Skeletal muscle satellite cell (primary cell): ENCODE measurements at regions not wholly inside any gene's neighbourhood (a gene's known extent, or its start where the extent isn't known, plus 50 kb on each side); places are given as distances from the start of the nearest gene placed in this dataset.
"Not testable (repeated sequence)": the region's sequence is repeated elsewhere in the genome, so short reads cannot be mapped to it uniquely, and the experiment has no call there.

ENCODE experiments used
- H3K27me3 ChIP-seq: 2 replicates; pipeline ENCODE4 v1.7.0; 2013; ENCODE audit warnings: low read length; ENCODE audit not compliant: control insufficient read depth, insufficient read depth
- H3K36me3 ChIP-seq: 2 replicates; pipeline ENCODE4 v1.7.0; 2013; ENCODE audit warnings: mild to moderate bottlenecking, control low read depth, low read length; ENCODE audit not compliant: insufficient read depth
- H3K4me1 ChIP-seq: 2 replicates; pipeline ENCODE4 v1.7.0; 2013; ENCODE audit warnings: low read length; ENCODE audit not compliant: control insufficient read depth, insufficient read depth
- H3K4me2 ChIP-seq: 2 replicates; pipeline ENCODE4 v1.7.0; 2013; ENCODE audit warnings: mild to moderate bottlenecking, low read length
- H3K4me3 ChIP-seq: 2 replicates; pipeline ENCODE4 v1.7.0; 2013; ENCODE audit warnings: low read length
- H3K9ac ChIP-seq: 2 replicates; pipeline ENCODE4 v1.7.0; 2013; ENCODE audit warnings: mild to moderate bottlenecking, low read depth, low read length, moderate library complexity
- H3K9me3 ChIP-seq: replicated peaks from 2 replicates; pipeline ENCODE4 v1.7.0; 2013; ENCODE audit warnings: mild to moderate bottlenecking, control low read depth, low read length

DNA sequence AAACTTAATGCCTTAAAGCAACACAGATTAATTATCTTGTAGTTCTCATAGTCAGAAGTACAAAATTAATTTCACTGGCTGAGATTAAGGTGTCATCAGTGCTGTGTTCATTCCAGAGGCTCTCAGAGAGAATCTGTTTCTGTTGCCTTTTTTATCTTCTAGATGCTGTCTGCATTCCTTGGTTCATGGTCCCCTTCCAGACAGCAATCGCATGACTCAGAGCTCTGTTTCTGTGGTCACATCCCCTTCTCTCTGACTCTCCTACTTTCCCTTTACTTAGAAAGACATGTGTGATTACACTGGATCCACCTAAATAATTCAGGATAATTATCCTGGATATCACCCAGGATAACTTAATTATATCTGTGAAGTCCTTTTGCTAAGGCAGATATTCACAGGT is 148.6 kb downstream of the MAIP1 start:
- H3K4me1 ChIP-seq: no peaks in the 10 kb centered on the region
- H3K4me2 ChIP-seq: no peak overlapping the region
- no peaks in the 10 kb centered on the region for H3K27me3 ChIP-seq
- no peak overlapping the region for H3K4me3 ChIP-seq
- H3K9me3 ChIP-seq: no peaks in the 10 kb centered on the region
- H3K9ac ChIP-seq: no peak overlapping the region
- no peaks in the 10 kb centered on the region for H3K36me3 ChIP-seq

DNA sequence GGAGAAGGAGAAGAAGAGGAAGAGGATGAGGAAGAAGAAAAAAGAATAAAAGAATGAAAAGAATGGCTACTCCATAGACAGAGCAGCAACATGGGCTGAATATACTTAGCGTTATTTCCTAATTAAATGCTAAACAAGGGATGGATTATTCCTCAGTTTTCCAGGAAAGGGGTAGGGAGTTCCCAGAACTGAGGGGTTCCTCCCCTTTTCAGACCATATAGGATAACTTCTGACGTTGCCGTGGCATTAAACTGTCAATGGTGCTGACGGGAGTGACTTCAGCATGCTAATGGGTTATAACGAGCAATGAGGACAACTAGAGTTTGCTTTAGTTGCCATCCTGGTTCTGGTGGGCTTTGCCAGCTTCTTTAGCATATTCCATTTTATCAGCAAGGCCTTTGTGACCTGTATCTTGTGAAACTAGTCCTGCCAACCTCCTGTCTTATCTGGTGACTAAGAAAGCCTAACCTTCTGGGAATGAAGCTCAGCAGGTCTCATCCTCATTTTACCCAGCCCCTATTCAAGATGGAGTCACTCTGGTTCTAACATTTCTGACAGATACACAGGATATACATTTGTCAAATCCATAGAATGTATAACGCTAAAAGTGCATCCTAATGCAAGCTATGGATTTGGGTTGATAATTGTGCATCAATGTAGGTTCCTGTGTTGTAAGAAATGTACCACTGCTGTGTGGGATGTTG is 152.3 kb downstream of the MAIP1 start:
- no peak overlapping the region for H3K4me3 ChIP-seq
- H3K36me3 ChIP-seq: no peaks in the 10 kb centered on the region
- H3K9me3 ChIP-seq: no peaks in the 10 kb centered on the region
- no peaks in the 10 kb centered on the region for H3K4me1 ChIP-seq
- no peaks in the 10 kb centered on the region for H3K27me3 ChIP-seq
- no peak overlapping the region for H3K9ac ChIP-seq
- no peak overlapping the region for H3K4me2 ChIP-seq

DNA sequence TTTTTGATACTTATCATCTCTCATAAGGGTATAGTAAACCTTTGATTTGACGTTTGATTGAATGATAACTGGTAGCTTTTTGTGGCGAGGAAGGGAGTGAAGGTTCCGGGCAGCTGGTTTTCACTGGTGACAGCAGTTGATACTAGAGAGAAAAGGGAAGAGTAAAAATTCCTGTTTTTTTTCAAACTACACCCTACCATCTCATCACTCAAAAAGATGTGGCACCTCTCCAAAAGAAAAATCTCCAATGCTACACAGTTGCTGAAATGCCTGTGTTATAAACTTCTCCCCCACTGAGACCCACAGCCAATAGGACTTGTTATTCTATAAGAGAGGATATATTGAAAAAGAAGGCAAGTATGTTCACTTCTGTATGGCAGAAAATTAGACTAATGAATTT is 154.0 kb downstream of the MAIP1 start:
- H3K9ac ChIP-seq: no peak overlapping the region
- no peak overlapping the region for H3K4me2 ChIP-seq
- no peaks in the 10 kb centered on the region for H3K4me1 ChIP-seq
- no peaks in the 10 kb centered on the region for H3K27me3 ChIP-seq
- no peaks in the 10 kb centered on the region for H3K9me3 ChIP-seq
- H3K36me3 ChIP-seq: no peaks in the 10 kb centered on the region
- H3K4me3 ChIP-seq: no peak overlapping the region

DNA sequence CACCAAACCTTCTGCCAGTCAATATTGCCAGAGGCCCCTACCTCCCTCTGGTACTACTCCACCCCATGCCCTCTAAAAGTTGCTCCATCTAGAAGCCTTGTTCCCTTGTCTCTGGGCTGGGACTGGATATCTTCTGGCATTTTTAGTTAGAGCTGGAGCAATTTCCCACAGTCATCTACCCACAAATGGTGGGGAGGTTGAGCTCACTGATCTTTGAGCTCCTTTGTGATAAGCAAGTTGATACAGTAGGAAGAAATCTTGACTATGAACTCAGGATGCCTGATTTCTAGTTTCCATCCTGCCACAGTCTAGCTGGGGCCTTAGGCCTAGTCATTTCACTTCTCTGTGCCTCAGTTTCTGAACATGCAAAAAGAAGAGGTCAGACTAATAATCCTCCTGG is 155.0 kb downstream of the MAIP1 start:
- no peak overlapping the region for H3K4me3 ChIP-seq
- no peak overlapping the region for H3K9ac ChIP-seq
- no peak overlapping the region for H3K4me2 ChIP-seq
- H3K9me3 ChIP-seq: no peaks in the 10 kb centered on the region
- H3K27me3 ChIP-seq: no peaks in the 10 kb centered on the region
- H3K4me1 ChIP-seq: no peaks in the 10 kb centered on the region
- H3K36me3 ChIP-seq: no peaks in the 10 kb centered on the region

DNA sequence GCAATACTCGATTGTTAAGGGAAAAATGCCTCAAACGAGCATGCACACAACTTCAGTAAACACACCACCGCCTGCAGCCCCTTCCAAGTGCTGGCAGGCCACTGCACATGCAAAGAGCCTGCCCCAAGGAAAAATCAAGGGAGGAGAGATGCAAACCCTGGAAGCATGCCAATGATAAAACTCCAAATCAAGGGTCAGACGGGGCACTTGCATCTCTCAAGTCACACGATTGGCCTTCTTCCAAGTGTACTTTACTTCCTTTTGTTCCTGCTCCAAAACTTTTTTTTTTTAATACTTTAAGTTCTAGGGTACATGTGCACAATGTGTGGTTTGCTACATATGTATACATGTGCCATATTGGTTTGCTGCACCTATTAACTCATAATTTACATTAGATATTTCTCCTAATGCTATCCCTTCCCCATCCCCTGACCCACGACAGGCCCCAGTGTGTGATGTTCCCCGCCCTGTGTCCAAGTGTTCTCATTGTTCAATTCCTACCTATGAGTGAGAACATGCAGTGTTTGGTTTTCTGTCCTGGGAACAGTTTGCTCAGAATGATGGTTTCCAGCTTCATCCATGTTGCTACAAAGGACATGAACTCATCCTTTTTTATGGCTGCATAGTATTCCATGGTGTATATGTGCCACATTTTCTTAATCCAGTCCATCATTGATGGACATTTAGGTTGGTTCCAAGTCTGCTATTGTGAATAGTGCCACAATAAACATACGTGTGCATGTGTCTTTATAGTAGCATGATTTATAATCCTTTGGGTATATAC is 157.8 kb downstream of the MAIP1 start:
- H3K4me1 ChIP-seq, H3K9me3 ChIP-seq, H3K27me3 ChIP-seq, H3K9ac ChIP-seq, H3K4me3 ChIP-seq, H3K36me3 ChIP-seq, H3K4me2 ChIP-seq: not testable (repeated sequence)

DNA sequence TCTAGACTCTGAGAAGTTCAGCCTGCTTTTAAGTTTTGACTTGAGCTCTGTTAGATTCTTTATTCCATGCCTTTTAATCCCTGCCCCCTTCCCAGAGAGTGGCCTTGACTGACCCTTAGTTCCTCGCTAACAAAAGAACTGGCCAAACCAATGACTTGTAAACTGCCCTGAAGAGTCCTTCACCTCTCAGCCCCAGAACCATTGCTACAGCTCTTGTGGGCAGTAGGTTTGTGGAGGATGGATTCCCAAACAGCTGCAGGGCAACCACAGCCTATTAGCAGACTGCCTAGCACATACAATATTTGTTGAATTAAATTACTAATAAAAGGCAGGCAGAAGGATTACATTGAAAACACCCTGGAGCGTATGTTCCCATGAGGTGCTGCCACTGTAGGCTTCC is 163.9 kb downstream of the MAIP1 start:
- no peaks in the 10 kb centered on the region for H3K9me3 ChIP-seq
- H3K4me1 ChIP-seq: no peaks in the 10 kb centered on the region
- H3K4me3 ChIP-seq: no peak overlapping the region
- no peak overlapping the region for H3K4me2 ChIP-seq
- no peaks in the 10 kb centered on the region for H3K27me3 ChIP-seq
- no peaks in the 10 kb centered on the region for H3K36me3 ChIP-seq
- no peak overlapping the region for H3K9ac ChIP-seq

DNA sequence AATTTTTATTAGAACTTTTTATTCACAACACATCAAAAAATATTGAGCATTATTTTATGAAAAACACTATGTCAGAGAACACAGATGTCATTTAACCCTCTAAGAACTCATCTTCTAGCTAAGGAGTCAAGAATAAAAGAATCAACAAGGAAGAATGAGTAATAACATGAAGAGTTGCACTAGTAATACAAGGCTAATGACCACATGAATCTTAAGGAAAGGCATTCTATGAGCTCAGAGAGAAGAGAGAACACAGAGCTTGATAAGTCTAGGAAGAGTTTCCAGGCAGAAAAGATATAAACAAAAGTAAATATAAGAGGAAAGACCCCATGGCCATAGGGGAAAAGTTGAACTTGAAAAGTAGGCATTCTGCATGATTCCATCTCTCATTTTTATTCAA is 166.5 kb downstream of the MAIP1 start:
- Histone ChIP-seq H3K4me2 (no peak overlapping the region), H3K36me3 (no peaks in the 10 kb centered on the region), H3K27me3 (no peaks in the 10 kb centered on the region), H3K4me1 (no peaks in the 10 kb centered on the region), H3K4me3 (no peak overlapping the region), H3K9ac (no peak overlapping the region), H3K9me3 (no peaks in the 10 kb centered on the region)

DNA sequence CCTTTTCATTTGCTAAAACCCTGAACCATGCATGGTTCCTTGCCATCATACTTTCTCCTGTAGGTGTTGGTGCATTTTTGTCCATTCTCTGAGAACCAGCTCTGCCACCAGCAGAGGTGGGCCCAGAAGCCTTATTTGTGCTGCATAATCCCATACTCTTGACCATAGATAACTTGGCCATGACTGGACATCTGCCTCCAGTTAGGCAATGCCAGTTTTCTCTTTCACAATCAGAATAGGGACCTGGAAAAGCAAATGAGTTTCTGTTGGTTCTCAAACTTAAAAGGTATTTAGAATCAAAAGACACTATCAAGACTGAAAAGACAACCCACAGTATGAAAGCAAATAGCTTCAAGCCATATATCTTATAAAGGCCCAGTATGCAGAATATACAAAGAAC is 167.3 kb downstream of the MAIP1 start:
- H3K36me3 ChIP-seq: no peaks in the 10 kb centered on the region
- H3K9ac ChIP-seq: no peak overlapping the region
- no peak overlapping the region for H3K4me3 ChIP-seq
- H3K9me3 ChIP-seq: no peaks in the 10 kb centered on the region
- H3K4me1 ChIP-seq: no peaks in the 10 kb centered on the region
- no peaks in the 10 kb centered on the region for H3K27me3 ChIP-seq
- no peak overlapping the region for H3K4me2 ChIP-seq

DNA sequence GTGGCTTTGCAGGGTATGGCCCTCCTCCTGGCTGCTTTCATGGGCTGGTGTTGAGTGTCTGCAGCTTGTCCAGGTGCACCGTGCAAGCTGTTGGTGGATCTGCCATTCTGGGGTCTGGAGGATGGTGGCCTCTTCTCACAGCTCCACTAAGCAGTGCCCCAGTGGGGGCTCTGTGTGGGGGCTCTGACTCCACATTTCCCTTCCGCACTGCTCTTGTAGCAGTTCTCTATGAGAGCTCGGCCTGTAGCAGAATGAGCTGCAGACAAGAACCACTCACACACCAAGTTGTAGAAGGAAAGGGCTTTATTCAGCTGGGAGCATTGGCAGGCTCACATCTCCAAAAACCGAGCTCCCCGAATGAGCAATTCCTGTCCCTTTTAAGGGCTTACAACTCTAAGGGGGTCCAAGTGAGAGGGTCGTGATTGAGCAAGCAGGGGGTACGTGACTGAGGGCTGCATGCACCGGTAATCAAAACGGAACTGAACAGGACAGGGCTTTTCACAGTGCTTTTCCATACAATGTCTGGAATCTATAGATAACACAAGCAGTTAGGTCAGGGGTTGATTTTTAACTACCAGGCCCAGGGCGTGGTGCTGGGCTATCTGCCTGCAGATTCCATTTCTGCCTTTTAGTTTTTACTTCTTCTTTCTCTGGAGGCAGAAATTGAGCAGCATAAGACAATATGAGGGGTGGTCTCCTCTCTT is 169.4 kb downstream of the MAIP1 start:
- H3K27me3 ChIP-seq, H3K4me2 ChIP-seq, H3K36me3 ChIP-seq, H3K9me3 ChIP-seq, H3K9ac ChIP-seq, H3K4me3 ChIP-seq, H3K4me1 ChIP-seq: not testable (repeated sequence)

DNA sequence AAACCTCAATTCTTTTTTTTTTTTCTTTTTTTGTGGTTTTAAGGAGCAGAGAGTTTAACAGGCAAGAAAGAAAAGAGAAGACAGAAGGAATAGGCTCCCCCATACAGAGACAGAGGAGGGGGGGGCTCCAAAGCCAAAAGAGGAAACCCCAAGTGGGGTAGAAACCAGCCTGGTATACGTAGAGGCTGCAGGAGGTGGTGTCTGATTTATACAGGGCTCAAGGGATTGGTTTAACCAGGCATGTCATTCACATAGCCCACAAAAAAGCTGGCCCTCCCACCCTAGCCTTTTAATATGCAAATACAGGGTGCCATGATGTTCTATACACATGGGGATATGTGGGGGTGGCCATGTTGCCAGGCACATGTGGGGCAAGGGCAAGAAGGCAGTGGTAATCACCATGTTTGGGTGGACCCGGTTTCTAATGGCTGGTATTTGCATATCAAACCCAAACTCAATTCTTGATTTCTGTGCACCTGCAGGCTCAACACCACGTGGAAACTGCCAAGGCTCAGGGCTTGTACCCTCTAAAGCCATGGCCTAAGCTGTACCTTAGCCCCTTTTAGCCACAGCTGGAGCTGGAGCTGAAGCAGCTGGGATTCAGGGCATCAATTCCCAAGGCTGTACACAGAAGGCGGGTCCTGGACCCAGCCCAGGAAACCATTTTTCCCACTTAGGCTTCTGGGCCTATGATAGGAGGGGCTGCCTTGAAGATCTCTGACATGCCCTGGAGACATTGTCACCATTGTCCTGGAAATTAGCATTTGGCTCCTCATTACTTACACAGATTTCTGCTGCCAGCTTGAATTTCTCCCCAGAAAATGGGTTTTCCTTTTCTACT is 170.3 kb downstream of the MAIP1 start:
- Histone ChIP-seq H3K9me3 (no peaks in the 10 kb centered on the region), H3K27me3 (no peaks in the 10 kb centered on the region), H3K36me3 (no peaks in the 10 kb centered on the region)

DNA sequence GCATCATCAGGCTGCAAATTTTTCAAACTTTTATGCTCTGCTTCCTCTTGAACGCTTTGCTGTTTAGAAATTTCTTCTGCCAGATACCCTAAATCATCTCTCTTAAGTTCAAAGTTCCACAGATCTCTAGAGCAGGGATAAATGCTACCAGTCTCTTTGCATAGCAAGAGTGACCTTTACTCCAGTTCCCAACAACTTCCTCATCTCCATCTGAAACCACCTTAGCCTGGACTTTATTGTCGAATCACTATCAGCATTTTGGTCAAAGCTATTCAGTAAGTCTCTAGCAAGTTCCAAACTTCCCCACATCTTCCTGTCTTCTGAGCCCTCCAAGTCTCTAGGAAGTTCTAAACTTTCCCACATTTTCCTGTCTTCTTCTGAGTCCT is 170.9 kb downstream of the MAIP1 start:
- H3K4me2 ChIP-seq, H3K9me3 ChIP-seq, H3K36me3 ChIP-seq, H3K4me3 ChIP-seq, H3K9ac ChIP-seq, H3K27me3 ChIP-seq: not testable (repeated sequence)
- peaks cover 10% of the 10 kb centered on the region for H3K4me1 ChIP-seq

More for the DNA sequence above, 170.3 kb downstream of the MAIP1 start:
- Histone ChIP-seq H3K9ac (no peak overlapping the region), H3K4me3 (no peak overlapping the region), H3K4me2 (no peak overlapping the region), H3K4me1 (peaks cover 4% of the 10 kb centered on the region)
